H1 (cell line): ENCODE measurements at regions not wholly inside any gene's neighbourhood (a gene's known extent, or its start where the extent isn't known, plus 50 kb on each side); places are given as distances from the start of the nearest gene placed in this dataset.

Experiments used
- CTCF ChIA-PET: fragments of 300-600 bp; sonication (Branson Sonifier 250); formaldehyde crosslinking; loops from one replicate; lab custom pipeline; 2021; ENCODE audit not compliant: partially characterized antibody; lab: Charles Lee
- POLR2A ChIA-PET: fragments of 300-600 bp; sonication (Branson Sonifier 250); formaldehyde crosslinking; loops from one replicate; lab custom pipeline; 2021; ENCODE audit warnings: inconsistent platforms; ENCODE audit not compliant: partially characterized antibody; lab: Charles Lee
- DNase-seq, 2 experiments: peaks; one replicate each; pipeline versions ENCODE4 v3.0.0 to v3.0.0-alpha.2; 2010 to 2022; ENCODE audit warnings: low spot score in 2 of 2, low read depth in 1 of 2, mixed read lengths in 1 of 2
- FAIRE-seq: peaks from 2 replicates; lab custom pipeline; 2011; peaks lifted over from hg19 to GRCh38; lab: Jason Lieb, UNC
- H2AFZ ChIP-seq: 2 replicates; pipeline ENCODE4 v1.8.1; 2012; ENCODE audit warnings: low read length, inconsistent platforms
- H2AK5ac ChIP-seq: 2 replicates; pipeline ENCODE4 v1.6.1; 2013; ENCODE audit warnings: low read depth, low read length
- H2BK120ac ChIP-seq: replicated peaks from 2 replicates; pipeline ENCODE3; 2013; ENCODE audit warnings: low read depth, low read length, inconsistent platforms
- H2BK12ac ChIP-seq: 2 replicates; pipeline ENCODE4 v1.6.1; 2013; ENCODE audit warnings: low read depth, low read length
- H2BK15ac ChIP-seq: 2 replicates; pipeline ENCODE4 v1.6.1; 2013; ENCODE audit warnings: low read length
- H2BK20ac ChIP-seq: 2 replicates; pipeline ENCODE4 v1.6.1; 2013; ENCODE audit warnings: low read length
- H2BK5ac ChIP-seq: 2 replicates; pipeline ENCODE4 v1.6.1; 2013; ENCODE audit warnings: low read depth, low read length
- H3K14ac ChIP-seq: 2 replicates; pipeline ENCODE4 v1.6.1; 2013; ENCODE audit warnings: inconsistent platforms; ENCODE audit not compliant: insufficient read length
- H3K18ac ChIP-seq: 2 replicates; pipeline ENCODE4 v1.6.1; 2013; ENCODE audit warnings: low read length; ENCODE audit errors: extremely low read depth
- H3K23ac ChIP-seq: 2 replicates; pipeline ENCODE4 v1.6.1; 2013; ENCODE audit warnings: inconsistent platforms; ENCODE audit not compliant: insufficient read length
- H3K23me2 ChIP-seq: 2 replicates; pipeline ENCODE4 v1.6.1; 2013; ENCODE audit warnings: low read depth, low read length
- H3K27ac ChIP-seq: 2 replicates; pipeline ENCODE4 v1.6.1; 2011; ENCODE audit warnings: low read depth, low read length, inconsistent platforms
- H3K27me3 ChIP-seq, 4 experiments: replicated peaks in 1 of 4; 1 replicate in 1 of 4; 2 replicates in 3 of 4; pipeline versions ENCODE4 v1.6.1 to v1.8.1; 2011 to 2013; ENCODE audit warnings: low read length in 3 of 4, mild to moderate bottlenecking in 3 of 4, inconsistent platforms in 2 of 4, mixed read lengths in 2 of 4, moderate library complexity in 1 of 4; ENCODE audit not compliant: control insufficient read depth in 3 of 4, insufficient read depth in 3 of 4; ENCODE audit errors: extremely low read depth in 1 of 4
- H3K36me3 ChIP-seq, 4 experiments: 2 replicates each; pipeline versions ENCODE4 v1.6.1 to v1.8.1; 2011 to 2013; ENCODE audit warnings: mild to moderate bottlenecking in 4 of 4, low read length in 3 of 4, moderate library complexity in 2 of 4, control low read depth in 1 of 4, inconsistent platforms in 1 of 4; ENCODE audit not compliant: insufficient read depth in 4 of 4, control insufficient read depth in 2 of 4
- H3K4ac ChIP-seq: replicated peaks from 2 replicates; pipeline ENCODE3; 2013; ENCODE audit warnings: low read length, low read depth, mixed read lengths, inconsistent platforms; ENCODE audit not compliant: insufficient read length
- H3K4me1 ChIP-seq, 4 experiments: replicated peaks in 1 of 4; 1 replicate in 1 of 4; 2 replicates in 3 of 4; pipeline versions ENCODE4 v1.6.1 to v1.8.1; 2011 to 2013; ENCODE audit warnings: low read length in 3 of 4, inconsistent platforms in 2 of 4, mixed read lengths in 1 of 4; ENCODE audit not compliant: insufficient read depth in 4 of 4, control insufficient read depth in 3 of 4
- H3K4me2 ChIP-seq, 2 experiments: 2 replicates each; pipeline versions ENCODE4 v1.6.1 to v1.8.1; 2011 to 2013; ENCODE audit warnings: low read depth in 2 of 2, low read length in 2 of 2, control low read depth in 1 of 2, inconsistent platforms in 1 of 2, mild to moderate bottlenecking in 1 of 2; ENCODE audit not compliant: insufficient read depth in 1 of 2
- H3K4me3 ChIP-seq, 4 experiments: fragments of 200-600, 300-600 bp in 1 of 4; sonication (generic), shearing (Covaris generic), sonication (Bioruptor Twin) in 1 of 4; 2 replicates each; pipeline versions ENCODE4 v1.5.1 to v1.8.1; 2011 to 2016; ENCODE audit warnings: low read length in 4 of 4, low read depth in 3 of 4, control low read depth in 2 of 4, inconsistent platforms in 2 of 4, mild to moderate bottlenecking in 2 of 4, mixed read lengths in 1 of 4, moderate library complexity in 1 of 4; ENCODE audit not compliant: insufficient read depth in 2 of 4; ENCODE audit errors: extremely low read depth in 1 of 4
- H3K56ac ChIP-seq: replicated peaks from 2 replicates; pipeline ENCODE3; 2013; ENCODE audit warnings: low read depth, mild to moderate bottlenecking, mixed read lengths, low read length, inconsistent platforms; ENCODE audit not compliant: insufficient read length
- H3K79me1 ChIP-seq: 2 replicates; pipeline ENCODE4 v1.6.1; 2013; ENCODE audit warnings: low read depth, low read length, control low read depth
- H3K79me2 ChIP-seq, 2 experiments: 2 replicates each; pipeline versions ENCODE4 v1.6.1 to v1.8.1; 2012 to 2013; ENCODE audit warnings: low read length in 2 of 2, mild to moderate bottlenecking in 2 of 2, inconsistent platforms in 1 of 2; ENCODE audit not compliant: insufficient read depth in 2 of 2, control insufficient read depth in 1 of 2
- H3K9ac ChIP-seq, 4 experiments: replicated peaks in 1 of 4; 1 replicate in 1 of 4; 2 replicates in 3 of 4; pipeline versions ENCODE4 v1.6.1 to v1.8.1; 2011 to 2013; ENCODE audit warnings: low read depth in 3 of 4, low read length in 3 of 4, control low read depth in 2 of 4, mild to moderate bottlenecking in 2 of 4, moderate library complexity in 2 of 4, inconsistent platforms in 1 of 4; ENCODE audit errors: extremely low read depth in 1 of 4
- H3K9me3 ChIP-seq, 2 experiments: 2 replicates each; pipeline versions ENCODE4 v1.6.1 to v1.8.1; 2012 to 2013; ENCODE audit warnings: mild to moderate bottlenecking in 2 of 2, moderate library complexity in 2 of 2, control low read depth in 1 of 2, inconsistent platforms in 1 of 2, low read depth in 1 of 2, low read length in 1 of 2, mixed read lengths in 1 of 2; ENCODE audit not compliant: insufficient read depth in 2 of 2
- H4K20me1 ChIP-seq, 2 experiments: replicated peaks in 1 of 2; 2 replicates each; pipeline versions ENCODE3 to v1.8.1; 2011 to 2013; ENCODE audit warnings: inconsistent platforms in 2 of 2, low read length in 2 of 2, mild to moderate bottlenecking in 1 of 2; ENCODE audit not compliant: insufficient read depth in 2 of 2, control insufficient read depth in 1 of 2
- H4K5ac ChIP-seq: 2 replicates; pipeline ENCODE4 v1.6.1; 2013; ENCODE audit warnings: low read length, low read depth, mixed read lengths, inconsistent platforms; ENCODE audit not compliant: insufficient read length
- H4K8ac ChIP-seq: 2 replicates; pipeline ENCODE4 v1.8.0; 2013; ENCODE audit warnings: mild to moderate bottlenecking, moderate library complexity, low read length, inconsistent platforms; ENCODE audit not compliant: insufficient read depth; ENCODE audit errors: extremely low read depth
- H4K91ac ChIP-seq: replicated peaks from 2 replicates; pipeline ENCODE3; 2013; ENCODE audit warnings: low read length, mixed read lengths, inconsistent platforms; ENCODE audit not compliant: insufficient read length
- GABPA ChIP-seq: IDR thresholded peaks from 2 replicates; pipeline ENCODE4 v1.6.1; 2011; ENCODE audit warnings: mild to moderate bottlenecking, low read length, moderate library complexity, borderline replicate concordance; ENCODE audit not compliant: insufficient read depth
- HDAC2 ChIP-seq, 2 experiments: fragments of 300-600 bp in 1 of 2; sonication (generic) in 1 of 2; IDR thresholded peaks; 2 replicates each; pipeline ENCODE4 v1.6.1; 2011 to 2012; ENCODE audit warnings: low read depth in 2 of 2, low read length in 2 of 2, mild to moderate bottlenecking in 2 of 2, moderate library complexity in 2 of 2, borderline replicate concordance in 1 of 2, inconsistent platforms in 1 of 2
- HDAC6 ChIP-seq: IDR thresholded peaks from one replicate; pipeline ENCODE4 v1.7.1; 2012; ENCODE audit warnings: low read depth, mild to moderate bottlenecking, inconsistent platforms, low read length, moderate library complexity
- JUN ChIP-seq: IDR thresholded peaks from 2 replicates; pipeline ENCODE4 v1.6.1; 2011; ENCODE audit warnings: low read depth, mild to moderate bottlenecking, improper control_type of control experiment, low read length
- KDM1A ChIP-seq: fragments of 200-600, 300-600 bp; sonication (generic); IDR thresholded peaks from 2 replicates; pipeline ENCODE4 v1.7.1; 2016; ENCODE audit warnings: mild to moderate bottlenecking, low read length, borderline replicate concordance
- KDM5A ChIP-seq: fragments of 200-600 bp; IDR thresholded peaks from 2 replicates; pipeline ENCODE4 v1.7.1; 2012; ENCODE audit warnings: mild to moderate bottlenecking, low read length, inconsistent platforms, mixed read lengths
- MAFK ChIP-seq: IDR thresholded peaks from 2 replicates; pipeline ENCODE4 v1.6.1; 2012; ENCODE audit warnings: low read depth, mild to moderate bottlenecking, improper control_type of control experiment, low read length
- NRF1 ChIP-seq: IDR thresholded peaks from 2 replicates; pipeline ENCODE4 v1.6.1; 2011; ENCODE audit warnings: mild to moderate bottlenecking, low read depth, low read length, improper control_type of control experiment
- PHF8 ChIP-seq: fragments of 200-600 bp; sonication (generic); conservative IDR thresholded peaks from 2 replicates; pipeline ENCODE4 v1.7.1; 2012; ENCODE audit warnings: low read depth, mild to moderate bottlenecking, inconsistent platforms, low read length, moderate library complexity
- POLR2A ChIP-seq, 2 experiments: IDR thresholded peaks; 1 replicate in 1 of 2; 2 replicates in 1 of 2; pipeline ENCODE4 v1.6.1; 2011; ENCODE audit warnings: low read depth in 2 of 2, low read length in 2 of 2, mild to moderate bottlenecking in 2 of 2; ENCODE audit errors: control extremely low read depth in 1 of 2
- SRF ChIP-seq: IDR thresholded peaks from 2 replicates; pipeline ENCODE4 v1.6.1; 2011; ENCODE audit warnings: mild to moderate bottlenecking, low read depth, low read length, moderate library complexity
- WGBS, 2 experiments: shearing (Covaris generic) in 1 of 2; methylation state at CpG; one replicate each; pipeline versions ENCODE4 v1.1.6 to v1.1.7; 2013 to 2015; ENCODE audit warnings: low lambda C conversion rate in 2 of 2, mixed read lengths in 2 of 2, inconsistent platforms in 1 of 2, low coverage in 1 of 2, missing lambda C conversion rate in 1 of 2; ENCODE audit not compliant: insufficient replicate concordance in 2 of 2, insufficient coverage in 1 of 2, insufficient read length in 1 of 2; ENCODE audit errors: extremely low coverage in 1 of 2, missing lambda C conversion rate in 1 of 2; 5-methylcytosine and 5-hydroxymethylcytosine counted together

DNA sequence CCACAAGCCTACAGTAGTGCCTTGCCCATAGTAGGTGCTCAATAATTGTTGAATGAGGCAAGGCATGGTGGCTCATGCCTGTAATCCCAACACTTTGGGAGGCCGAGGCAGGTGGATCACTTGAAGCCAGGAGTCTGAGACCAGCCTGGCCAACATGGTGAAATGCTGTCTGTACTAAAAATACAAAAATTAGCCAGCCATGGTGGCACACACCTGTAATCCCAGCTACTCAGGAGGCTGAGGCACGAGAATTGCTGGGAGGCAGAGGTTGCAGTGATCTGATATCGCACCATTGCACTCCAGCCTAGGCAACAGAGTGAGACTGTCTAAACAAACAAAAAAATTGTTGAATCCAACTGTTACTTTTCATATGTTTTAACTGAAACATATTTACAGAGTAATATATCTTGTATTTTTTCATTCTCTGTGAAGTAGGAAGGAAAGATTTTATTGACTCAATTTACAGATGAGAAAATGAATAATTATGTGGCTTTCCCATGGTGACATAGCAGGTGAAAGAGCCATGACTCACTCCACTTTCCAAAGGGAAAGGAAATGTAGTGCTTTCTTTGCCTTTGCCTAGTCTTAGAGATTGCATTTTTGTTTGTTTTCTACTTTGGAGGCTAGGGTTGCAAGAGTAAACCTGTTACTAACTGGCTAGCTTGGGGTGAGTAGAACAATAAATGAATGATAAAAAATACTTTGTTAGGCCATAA lies 95.4 kb upstream of the SLC38A4 start:
- H3K4me2 ChIP-seq, result no peak overlapping the region
- H4K20me1 ChIP-seq, result no peaks in the 10 kb centered on the region
- no peak overlapping the region for H3K56ac ChIP-seq
- H3K4me3 ChIP-seq, result no peak overlapping the region
- H3K27me3 ChIP-seq, result no peaks in the 10 kb centered on the region
- H2BK12ac ChIP-seq, result no peak overlapping the region
- TF ChIP-seq NRF1, result no peak
- no peak for TF ChIP-seq POLR2A (IDR thresholded peaks at IDR 0.05; ENCODE audit: control extremely low read depth in 1 of 2, low read depth in 2 of 2, low read length in 2 of 2)
- no peak for TF ChIP-seq HDAC2 (IDR thresholded peaks at IDR 0.05; ENCODE audit: borderline replicate concordance in 1 of 2, low read depth in 2 of 2, low read length in 2 of 2)
- no peak for TF ChIP-seq KDM5A
- TF ChIP-seq PHF8, result no peak
- TF ChIP-seq JUN, result no peak
- TF ChIP-seq GABPA, result no peak
- TF ChIP-seq HDAC6, result no peak
- TF ChIP-seq MAFK, result no peak
- no peak for TF ChIP-seq SRF
- no peak for TF ChIP-seq KDM1A
- WGBS, 2 experiments, result 91% methylated on average over 3 of the region's 3 CpGs; no CpG with 5 or more reads in 1 of the 2 experiments
- no peak overlapping the region for H4K91ac ChIP-seq
- H3K9ac ChIP-seq, result no peak overlapping the region
- no peak overlapping the region for H3K18ac ChIP-seq
- no peak for DNase-seq
- H3K36me3 ChIP-seq, result no peaks in the 10 kb centered on the region
- H4K5ac ChIP-seq, result no peak overlapping the region
- no peaks in the 10 kb centered on the region for H3K23me2 ChIP-seq
- POLR2A ChIA-PET, result no interaction called here
- no peaks in the 10 kb centered on the region for H3K4me1 ChIP-seq
- H2BK120ac ChIP-seq, result no peak overlapping the region
- H2AFZ ChIP-seq, result no peak overlapping the region
- H3K27ac ChIP-seq, result no peak overlapping the region
- CTCF ChIA-PET, result interaction anchor here (0.6 kb wide), 1 partner anchor 111 kb away, joined by 3 read pairs; no protein-coding TSS in a partner anchor
- H4K8ac ChIP-seq, result no peak overlapping the region
- H3K79me2 ChIP-seq, result no peaks in the 10 kb centered on the region
- H3K4ac ChIP-seq, result no peak overlapping the region
- H3K14ac ChIP-seq, result no peak overlapping the region
- no peak overlapping the region for H2AK5ac ChIP-seq
- no peak overlapping the region for H2BK5ac ChIP-seq
- no peak for FAIRE-seq
- H2BK20ac ChIP-seq, result no peak overlapping the region
- H3K79me1 ChIP-seq, result no peaks in the 10 kb centered on the region
- no peak overlapping the region for H3K23ac ChIP-seq
- no peaks in the 10 kb centered on the region for H3K9me3 ChIP-seq
- H2BK15ac ChIP-seq, result no peak overlapping the region
